Nephron (organoid): ENCODE measurements at regions not wholly inside any gene's neighbourhood (a gene's known extent, or its start where the extent isn't known, plus 50 kb on each side); places are given as distances from the start of the nearest gene placed in this dataset.

Source experiments
- H3K27ac Mint-ChIP-seq, 3 experiments: 2 replicates each; pipeline ENCODE4 v1.8.0; 2020; ENCODE audit warnings: mixed read lengths in 3 of 3, mild to moderate bottlenecking in 2 of 3, moderate library complexity in 1 of 3
- H3K27me3 Mint-ChIP-seq: 2 replicates; pipeline ENCODE4 v1.8.0; 2021; ENCODE audit warnings: low read depth, mild to moderate bottlenecking, moderate library complexity, mixed read lengths
- H3K36me3 Mint-ChIP-seq: 2 replicates; pipeline ENCODE4 v1.8.0; 2020; ENCODE audit warnings: low read depth, mixed read lengths
- H3K4me1 Mint-ChIP-seq: 2 replicates; pipeline ENCODE4 v1.8.0; 2020; ENCODE audit warnings: mixed read lengths
- H3K4me3 Mint-ChIP-seq, 3 experiments: 2 replicates each; pipeline ENCODE4 v1.8.0; 2020; ENCODE audit warnings: mild to moderate bottlenecking in 3 of 3, mixed read lengths in 3 of 3, moderate library complexity in 2 of 3
- H3K9me3 Mint-ChIP-seq: 2 replicates; pipeline ENCODE4 v1.8.0; 2020; ENCODE audit warnings: mixed read lengths
- CTCF ChIP-seq, 3 experiments: fragments of 200-600 bp; sonication (generic); IDR thresholded peaks; one replicate each; pipeline ENCODE4 v1.5.0; 2021; ENCODE audit warnings: antibody characterized with exemption in 3 of 3; ENCODE audit not compliant: unreplicated experiment in 3 of 3

- no peaks in the 10 kb centered on the region for H3K4me1 Mint-ChIP-seq
- no peaks in the 10 kb centered on the region for H3K36me3 Mint-ChIP-seq
- no peak overlapping the region for H3K27ac Mint-ChIP-seq
- no peaks in the 10 kb centered on the region for H3K9me3 Mint-ChIP-seq
- no peak overlapping the region for H3K4me3 Mint-ChIP-seq
- peak; percentile 10 to 38 (median 26) for TF ChIP-seq CTCF (IDR thresholded peaks at IDR 0.05; ENCODE audit: unreplicated experiment in 3 of 3)
- no peaks in the 10 kb centered on the region for H3K27me3 Mint-ChIP-seq
Observed at GRCh38 chr14:56482310-56482911, 97.2 kb upstream of the TMEM260 start.

GRCh38 chr14:56487090-56487667 is 92.4 kb upstream of the TMEM260 start:
- no peaks in the 10 kb centered on the region for H3K4me1 Mint-ChIP-seq
- H3K27ac Mint-ChIP-seq, result no peak overlapping the region
- H3K27me3 Mint-ChIP-seq, result no peaks in the 10 kb centered on the region
- H3K4me3 Mint-ChIP-seq, result no peak overlapping the region
- peak; percentile 54 to 59 (median 56) for TF ChIP-seq CTCF (IDR thresholded peaks at IDR 0.05; ENCODE audit: unreplicated experiment in 3 of 3)
- no peaks in the 10 kb centered on the region for H3K9me3 Mint-ChIP-seq
- no peaks in the 10 kb centered on the region for H3K36me3 Mint-ChIP-seq

GRCh38 chr14:56487761-56488160 is 91.8 kb upstream of the TMEM260 start:
- H3K27ac Mint-ChIP-seq, result no peak overlapping the region
- TF ChIP-seq CTCF (IDR thresholded peaks at IDR 0.05; ENCODE audit: unreplicated experiment in 3 of 3), result no peak
- H3K9me3 Mint-ChIP-seq, result no peaks in the 10 kb centered on the region
- H3K4me3 Mint-ChIP-seq, result no peak overlapping the region
- no peaks in the 10 kb centered on the region for H3K36me3 Mint-ChIP-seq
- no peaks in the 10 kb centered on the region for H3K4me1 Mint-ChIP-seq
- H3K27me3 Mint-ChIP-seq, result peaks cover 5% of the 10 kb centered on the region

GRCh38 chr14:56488306-56488705 is 91.3 kb upstream of the TMEM260 start:
- TF ChIP-seq CTCF (IDR thresholded peaks at IDR 0.05; ENCODE audit: unreplicated experiment in 3 of 3), result no peak
- Mint-ChIP-seq H3K27me3 (peaks cover 7% of the 10 kb centered on the region), H3K36me3 (no peaks in the 10 kb centered on the region), H3K27ac (no peak overlapping the region), H3K4me1 (no peaks in the 10 kb centered on the region), H3K9me3 (no peaks in the 10 kb centered on the region), H3K4me3 (no peak overlapping the region)

GRCh38 chr14:56490379-56490778 is 89.2 kb upstream of the TMEM260 start:
- TF ChIP-seq CTCF (IDR thresholded peaks at IDR 0.05; ENCODE audit: unreplicated experiment in 3 of 3), result peak; percentile 56 to 66 (median 60)
- H3K4me3 Mint-ChIP-seq, result no peak overlapping the region
- H3K9me3 Mint-ChIP-seq, result no peaks in the 10 kb centered on the region
- no peaks in the 10 kb centered on the region for H3K36me3 Mint-ChIP-seq
- no peaks in the 10 kb centered on the region for H3K4me1 Mint-ChIP-seq
- H3K27ac Mint-ChIP-seq, result no peak overlapping the region
- peaks cover 13% of the 10 kb centered on the region for H3K27me3 Mint-ChIP-seq
